SU-DHL-6 (cell line): ENCODE measurements at regions not wholly inside any gene's neighbourhood (a gene's known extent, or its start where the extent isn't known, plus 50 kb on each side); places are given as distances from the start of the nearest gene placed in this dataset.

Source experiments
- H2AFZ ChIP-seq: fragments of 200-600 bp; sonication (generic); 2 replicates; pipeline ENCODE4 v1.6.1; 2014; ENCODE audit warnings: low read depth, mild to moderate bottlenecking, moderate library complexity, mixed read lengths, antibody characterized with exemption, low read length; ENCODE audit not compliant: severe bottlenecking
- H3F3A ChIP-seq: fragments of 200-600 bp; shearing (Covaris generic); 2 replicates; pipeline ENCODE4 v1.6.0; 2016; ENCODE audit warnings: antibody characterized with exemption, mild to moderate bottlenecking; ENCODE audit not compliant: insufficient read depth
- H3K27ac ChIP-seq: fragments of 200-600 bp; sonication (generic); 2 replicates; pipeline ENCODE4 v1.5.1; 2016; ENCODE audit warnings: low read depth, mild to moderate bottlenecking, low read length, moderate library complexity, mixed read lengths
- H3K27me3 ChIP-seq: fragments of 200-600 bp; sonication (generic), shearing (Covaris generic); 2 replicates; pipeline ENCODE4 v1.6.0; 2014; ENCODE audit warnings: mild to moderate bottlenecking, low read length
- H3K36me3 ChIP-seq: fragments of 200-600 bp; sonication (generic); 2 replicates; pipeline ENCODE4 v1.6.1; 2014; ENCODE audit warnings: mild to moderate bottlenecking, low read length, mixed read lengths
- H3K4me2 ChIP-seq: fragments of 300-600, 200-600 bp; shearing (Covaris generic), sonication (generic); 2 replicates; pipeline ENCODE4 v1.6.0; 2014; ENCODE audit warnings: low read length, low read depth, mild to moderate bottlenecking; ENCODE audit not compliant: poor library complexity, severe bottlenecking
- H3K4me3 ChIP-seq: fragments of 200-600 bp; sonication (generic); 2 replicates; pipeline ENCODE4 v1.5.1; 2014; ENCODE audit warnings: antibody characterized with exemption, low read length, mild to moderate bottlenecking, mixed read lengths; ENCODE audit not compliant: insufficient read depth, poor library complexity, severe bottlenecking
- H3K79me2 ChIP-seq: fragments of 200-600 bp; sonication (generic); 2 replicates; pipeline ENCODE4 v1.6.1; 2014; ENCODE audit warnings: mild to moderate bottlenecking, low read length, moderate library complexity; ENCODE audit not compliant: insufficient read depth
- H3K9ac ChIP-seq: fragments of 200-600 bp; sonication (generic); 2 replicates; pipeline ENCODE4 v1.7.0; 2014; ENCODE audit warnings: mild to moderate bottlenecking, low read length
- H3K9me2 ChIP-seq: fragments of 200-600 bp; sonication (generic); replicated peaks from 2 replicates; pipeline ENCODE4 v1.6.1; 2014; ENCODE audit warnings: low read length; ENCODE audit not compliant: insufficient read depth
- H3K9me3 ChIP-seq: fragments of 200-600 bp; sonication (generic); 2 replicates; pipeline ENCODE4 v1.6.1; 2014; ENCODE audit warnings: low read length, mixed read lengths; ENCODE audit not compliant: insufficient read depth
- H4K20me1 ChIP-seq: fragments of 200-600 bp; sonication (generic); 2 replicates; pipeline ENCODE4 v1.6.1; 2014; ENCODE audit warnings: low read depth, mild to moderate bottlenecking, antibody characterized with exemption, low read length, moderate library complexity, mixed read lengths
- CTCF ChIP-seq: fragments of 200-600 bp; sonication (generic); IDR thresholded peaks from one replicate; pipeline ENCODE4 v1.5.1; 2017; ENCODE audit warnings: antibody characterized with exemption, mild to moderate bottlenecking, low read length, moderate library complexity; ENCODE audit not compliant: insufficient read depth, poor library complexity, severe bottlenecking
- EZH2phosphoT487 ChIP-seq: fragments of 200-600 bp; sonication (generic), shearing (Covaris generic); conservative IDR thresholded peaks from 2 replicates; pipeline ENCODE4 v1.6.1; 2018; ENCODE audit warnings: mild to moderate bottlenecking, antibody characterized with exemption, low read length, moderate library complexity, mixed read lengths

GRCh38 chr6:54619102-54619501 lies 227.5 kb upstream of the FAM83B start:
- Histone ChIP-seq H3K4me2 (no peak overlapping the region), H4K20me1 (no peaks in the 10 kb centered on the region), H3K36me3 (no peaks in the 10 kb centered on the region), H3K79me2 (no peaks in the 10 kb centered on the region), H3K9me2 (no peaks in the 10 kb centered on the region), H2AFZ (no peak overlapping the region), H3K9ac (no peak overlapping the region), H3K9me3 (no peaks in the 10 kb centered on the region), H3K27me3 (no peaks in the 10 kb centered on the region), H3K4me3 (no peak overlapping the region), H3F3A (no peaks in the 10 kb centered on the region), H3K27ac (no peak overlapping the region)
- TF ChIP-seq CTCF (no peak), EZH2phosphoT487 (no peak)

GRCh38 chr6:54621285-54621684 lies 225.3 kb upstream of the FAM83B start:
- no peaks in the 10 kb centered on the region for H4K20me1 ChIP-seq
- no peaks in the 10 kb centered on the region for H3K27me3 ChIP-seq
- no peaks in the 10 kb centered on the region for H3K36me3 ChIP-seq
- H3F3A ChIP-seq = no peaks in the 10 kb centered on the region
- H3K79me2 ChIP-seq = no peaks in the 10 kb centered on the region
- H3K9ac ChIP-seq = no peak overlapping the region
- H3K9me3 ChIP-seq = no peaks in the 10 kb centered on the region
- H2AFZ ChIP-seq = no peak overlapping the region
- TF ChIP-seq CTCF (no peak), EZH2phosphoT487 (no peak)
- H3K9me2 ChIP-seq = no peaks in the 10 kb centered on the region
- no peak overlapping the region for H3K4me3 ChIP-seq
- no peak overlapping the region for H3K4me2 ChIP-seq
- H3K27ac ChIP-seq = no peak overlapping the region

- no peak overlapping the region for H3K27ac ChIP-seq
- no peaks in the 10 kb centered on the region for H3K27me3 ChIP-seq
- H3K9ac ChIP-seq = no peak overlapping the region
- TF ChIP-seq EZH2phosphoT487 (no peak), CTCF (no peak)
- no peaks in the 10 kb centered on the region for H4K20me1 ChIP-seq
- H3F3A ChIP-seq = no peaks in the 10 kb centered on the region
- H2AFZ ChIP-seq = no peak overlapping the region
- H3K4me3 ChIP-seq = no peak overlapping the region
- H3K4me2 ChIP-seq = no peak overlapping the region
- no peaks in the 10 kb centered on the region for H3K9me3 ChIP-seq
- no peaks in the 10 kb centered on the region for H3K9me2 ChIP-seq
- no peaks in the 10 kb centered on the region for H3K79me2 ChIP-seq
- H3K36me3 ChIP-seq = no peaks in the 10 kb centered on the region
Measured at GRCh38 chr6:54624216-54624615, 222.4 kb upstream of the FAM83B start.

GRCh38 chr6:54624779-54625178 lies 221.8 kb upstream of the FAM83B start:
- H3K36me3 ChIP-seq = no peaks in the 10 kb centered on the region
- no peaks in the 10 kb centered on the region for H3F3A ChIP-seq
- H3K79me2 ChIP-seq = no peaks in the 10 kb centered on the region
- no peak overlapping the region for H2AFZ ChIP-seq
- no peaks in the 10 kb centered on the region for H3K27me3 ChIP-seq
- TF ChIP-seq EZH2phosphoT487 = no peak
- TF ChIP-seq CTCF = no peak
- H3K27ac ChIP-seq = no peak overlapping the region
- no peak overlapping the region for H3K4me3 ChIP-seq
- H4K20me1 ChIP-seq = no peaks in the 10 kb centered on the region
- no peak overlapping the region for H3K9ac ChIP-seq
- H3K9me3 ChIP-seq = no peaks in the 10 kb centered on the region
- no peak overlapping the region for H3K4me2 ChIP-seq
- no peaks in the 10 kb centered on the region for H3K9me2 ChIP-seq
